HG03045 (cell line): ENCODE measurements at regions not wholly inside any gene's neighbourhood (a gene's known extent, or its start where the extent isn't known, plus 50 kb on each side); places are given as distances from the start of the nearest gene placed in this dataset.

ENCODE experiments used
- ATAC-seq: cut with Tn5 transposase; IDR thresholded peaks from one replicate; pipeline ENCODE4 v1.9.1; 2021; ENCODE audit warnings: mild to moderate bottlenecking, moderate library complexity; ENCODE audit not compliant: unreplicated experiment

DNA sequence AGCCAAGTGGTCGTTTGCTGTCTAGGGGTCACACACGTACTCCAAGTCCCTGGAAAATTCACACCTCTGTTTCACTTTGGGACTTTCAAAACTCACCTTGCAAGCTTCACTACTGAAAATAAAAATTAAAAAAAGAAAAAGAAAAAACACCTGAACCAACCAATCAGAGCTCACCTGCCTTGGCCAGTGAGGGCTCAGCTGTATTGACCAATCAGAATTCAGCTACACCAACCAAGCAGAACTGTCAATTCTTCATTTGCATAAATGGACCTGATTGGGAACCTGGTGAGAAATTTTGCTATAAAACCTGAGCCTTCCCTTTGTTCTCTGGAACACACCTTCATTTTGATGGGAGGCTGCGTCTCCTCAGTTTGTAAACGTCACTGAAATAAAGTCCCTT lies 176.4 kb downstream of the TTC32 start:
- no peak for ATAC-seq

DNA sequence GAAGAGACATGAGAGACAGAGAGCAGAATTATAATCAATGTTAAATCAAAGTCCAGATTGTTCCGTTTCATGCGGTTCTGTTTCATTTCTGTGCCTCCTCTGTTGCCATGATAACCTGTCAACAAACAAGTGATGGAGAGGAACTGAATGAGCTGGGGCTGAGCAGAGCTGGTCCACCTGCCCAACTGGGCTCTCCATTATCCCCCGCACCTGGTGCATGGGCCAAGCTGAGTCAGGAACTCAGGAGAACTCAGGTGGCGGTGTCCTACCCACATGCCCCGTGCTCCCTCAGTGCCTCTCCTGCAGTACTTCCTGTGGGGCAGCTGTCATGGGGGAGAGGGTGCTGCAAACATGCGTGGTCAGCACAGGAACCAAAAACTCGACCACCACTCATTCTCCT lies 178.8 kb downstream of the TTC32 start:
- ATAC-seq = no peak

DNA sequence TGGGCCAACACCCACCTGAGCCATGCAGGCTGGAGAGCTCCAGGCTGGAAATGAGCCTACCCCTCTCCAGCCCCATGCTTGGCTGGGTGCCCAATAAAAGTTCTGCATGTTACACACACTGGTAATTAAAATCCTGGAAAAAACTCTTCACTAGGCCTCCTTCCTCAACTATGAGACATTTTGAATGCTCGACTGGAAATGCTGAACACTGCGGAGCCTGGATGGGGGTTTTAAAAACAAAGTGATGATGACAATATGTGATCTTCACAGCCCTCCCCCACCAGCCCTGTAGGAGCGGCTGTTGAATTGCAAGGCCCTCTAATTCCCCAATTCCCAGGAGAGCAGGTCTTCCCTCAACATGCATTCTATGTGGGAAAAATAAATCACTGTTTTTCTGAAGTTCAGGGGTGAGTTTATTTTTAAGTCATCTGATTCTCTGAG lies 179.2 kb downstream of the TTC32 start:
- ATAC-seq = no peak

DNA sequence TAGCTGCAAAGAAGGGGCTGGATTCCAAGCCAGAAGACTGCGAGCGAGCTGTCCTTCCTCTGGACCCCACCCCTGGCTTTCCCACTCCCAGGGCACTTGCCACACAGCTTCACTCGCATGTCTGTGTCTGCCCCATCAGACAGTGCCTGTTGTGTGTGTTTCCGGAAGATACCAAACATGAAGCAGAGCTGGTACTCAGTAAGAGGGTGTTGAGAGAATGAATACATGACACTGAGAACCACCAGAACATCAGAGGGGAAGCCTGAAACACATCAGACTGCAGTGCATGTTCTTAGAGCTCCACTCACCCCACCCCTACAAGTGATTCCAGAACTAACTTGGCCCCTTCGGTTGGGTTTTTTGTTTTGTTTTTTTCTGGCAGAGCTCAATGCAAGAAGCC lies 181.5 kb downstream of the TTC32 start:
- no peak for ATAC-seq

DNA sequence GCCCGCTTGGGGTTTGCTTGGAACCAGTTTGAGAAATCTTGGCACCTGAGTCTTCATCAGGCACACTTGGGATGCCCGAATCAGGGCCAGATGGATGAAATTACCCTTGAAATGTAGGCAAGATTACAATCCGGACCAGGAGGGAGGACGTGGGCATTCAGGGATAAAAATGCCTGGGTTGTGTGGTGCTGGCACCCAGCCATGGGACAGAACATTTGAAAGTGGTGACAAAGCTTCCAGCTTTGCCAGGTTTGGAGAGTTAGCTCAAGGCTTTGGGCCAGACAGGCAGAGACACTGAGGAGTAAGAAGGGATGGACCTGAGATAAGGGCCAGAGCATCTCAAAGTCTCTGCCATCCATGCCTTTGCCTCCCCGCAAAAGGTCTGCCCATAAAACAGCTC lies 182.2 kb downstream of the TTC32 start:
- no peak for ATAC-seq

DNA sequence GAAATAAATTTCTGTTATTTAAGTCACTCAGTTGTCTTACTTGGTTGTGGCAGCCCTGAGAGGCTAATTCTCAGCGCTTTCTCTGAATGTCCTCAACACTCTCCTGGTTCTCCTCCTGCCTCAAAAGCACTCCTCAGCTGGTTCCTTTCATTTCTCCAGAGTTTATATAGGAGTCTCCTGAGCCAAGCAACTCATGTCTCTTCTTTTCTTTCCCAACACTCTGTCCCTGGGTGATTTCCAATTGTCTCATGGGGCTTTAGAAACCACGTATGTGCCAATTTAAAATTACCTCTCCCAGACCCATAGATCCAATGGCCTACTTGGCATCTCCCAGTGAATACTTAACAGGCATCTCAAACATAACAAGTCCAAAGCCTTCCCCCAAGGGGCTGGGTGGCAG lies 184.3 kb downstream of the TTC32 start:
- ATAC-seq = no peak

DNA sequence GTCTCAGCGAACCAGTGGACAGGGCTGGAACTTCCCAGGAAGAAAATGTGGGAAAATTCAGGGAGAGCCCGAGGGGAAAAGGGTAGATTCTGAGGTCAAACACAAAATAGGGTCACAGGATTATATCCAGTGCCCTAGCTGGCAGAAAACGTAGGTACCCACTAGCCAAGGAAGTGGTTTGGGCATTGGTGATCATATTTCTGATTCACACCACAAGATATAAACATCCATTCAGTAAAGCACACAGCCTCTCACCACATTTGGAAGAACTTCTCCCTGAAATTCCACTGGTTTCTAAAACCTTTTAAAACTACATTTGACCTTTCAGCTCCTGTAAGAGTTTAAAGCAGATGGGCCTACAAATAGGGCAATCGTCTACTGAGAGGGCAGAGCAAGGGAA lies 186.9 kb downstream of the TTC32 start:
- no peak for ATAC-seq

DNA sequence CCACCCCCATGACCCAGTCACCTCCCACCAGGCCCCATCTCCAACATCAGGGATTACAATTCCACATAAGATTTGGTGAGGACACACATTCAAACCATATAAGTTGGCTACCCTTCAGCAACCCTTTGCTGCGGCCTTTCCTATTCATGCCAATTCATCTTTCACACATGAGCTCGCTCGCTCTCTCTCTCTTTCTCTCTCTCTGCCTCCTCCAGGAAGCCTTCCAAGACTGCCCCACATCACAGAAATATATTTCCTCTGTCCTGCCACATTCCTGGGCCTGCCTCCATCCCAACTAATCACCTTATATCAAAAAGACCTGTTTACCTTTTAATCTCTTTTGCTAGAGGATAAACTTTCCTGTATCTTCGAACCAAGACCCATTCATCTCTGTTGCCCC lies 188.9 kb downstream of the TTC32 start:
- ATAC-seq = no peak

DNA sequence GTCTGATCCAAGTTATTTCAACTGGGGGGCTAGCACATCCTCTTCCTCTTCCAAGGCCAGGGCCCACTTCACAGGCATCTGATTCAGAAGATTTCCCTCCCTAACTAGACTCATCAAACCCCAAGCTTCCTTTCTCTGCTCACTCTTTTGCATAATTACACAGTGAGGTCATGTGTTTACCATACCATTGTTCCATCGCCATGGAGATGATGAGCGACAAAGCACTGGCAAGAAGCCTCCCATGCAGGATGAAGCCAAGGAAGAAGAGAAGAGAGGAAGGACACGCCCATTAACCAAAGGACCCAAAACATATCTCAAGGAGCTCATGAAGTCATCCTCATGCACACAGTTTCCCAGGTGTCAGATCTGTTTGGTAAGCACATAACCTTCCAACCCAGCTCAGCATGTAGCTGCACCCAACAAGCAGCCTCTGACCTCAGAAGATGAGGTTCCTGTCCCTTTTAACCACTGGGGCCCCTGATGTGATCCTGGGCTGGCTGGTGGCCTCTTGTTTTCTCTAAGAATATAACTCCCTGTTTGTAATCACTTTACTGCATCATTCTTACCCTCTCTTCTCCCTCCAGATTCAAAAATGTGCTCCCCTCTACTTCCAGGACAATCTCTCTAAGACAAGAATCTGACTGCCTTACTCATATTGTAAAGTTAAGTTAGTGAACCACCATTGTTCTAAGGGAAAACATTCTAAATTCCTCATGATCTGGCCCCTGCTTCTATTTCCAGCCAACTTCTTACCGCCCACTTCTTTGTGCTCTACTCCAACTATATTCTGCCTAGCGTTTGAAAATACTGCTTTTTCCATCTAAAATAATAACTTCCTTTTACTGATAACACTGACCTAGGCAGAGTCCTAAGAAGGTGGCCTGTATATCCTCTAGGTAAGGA lies 190.1 kb downstream of the TTC32 start:
- ATAC-seq = no peak

DNA sequence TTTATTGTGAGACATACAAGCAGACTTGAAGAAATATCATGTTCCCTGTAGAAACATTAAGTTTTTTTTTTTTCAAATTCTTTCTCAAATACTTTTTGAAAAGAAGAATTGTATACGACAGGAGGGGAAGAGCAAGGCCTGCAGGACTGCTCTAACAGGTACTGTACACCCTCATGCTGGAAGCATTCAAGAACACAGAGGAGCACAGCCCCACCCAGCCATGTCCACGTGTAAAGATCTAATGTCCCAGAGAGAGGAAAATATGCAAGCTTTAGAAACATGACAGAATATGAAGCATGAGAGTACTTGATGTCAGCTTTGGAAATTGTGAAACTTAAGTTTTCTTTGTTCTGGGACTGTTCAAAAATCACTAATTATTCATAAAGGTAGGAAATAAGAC lies 191.6 kb downstream of the TTC32 start:
- ATAC-seq = no peak

DNA sequence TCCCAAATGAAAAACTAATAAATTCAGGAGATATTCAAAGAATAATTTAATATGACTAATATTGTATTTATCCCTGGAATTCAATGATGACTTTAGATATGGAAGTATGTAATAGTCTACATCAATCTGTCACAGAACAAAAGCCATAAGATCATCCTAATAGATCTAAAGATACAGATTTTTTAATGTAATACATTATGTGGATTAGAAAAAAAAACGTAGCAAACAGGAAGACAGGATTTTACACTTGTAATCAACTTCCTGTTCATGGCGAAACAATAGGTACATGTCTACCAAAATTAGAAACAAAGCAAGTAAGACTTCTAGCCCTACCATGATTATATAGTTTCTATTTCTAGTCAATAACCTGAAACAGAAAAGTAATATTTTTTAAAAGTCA lies 192.2 kb downstream of the TTC32 start:
- ATAC-seq = no peak

DNA sequence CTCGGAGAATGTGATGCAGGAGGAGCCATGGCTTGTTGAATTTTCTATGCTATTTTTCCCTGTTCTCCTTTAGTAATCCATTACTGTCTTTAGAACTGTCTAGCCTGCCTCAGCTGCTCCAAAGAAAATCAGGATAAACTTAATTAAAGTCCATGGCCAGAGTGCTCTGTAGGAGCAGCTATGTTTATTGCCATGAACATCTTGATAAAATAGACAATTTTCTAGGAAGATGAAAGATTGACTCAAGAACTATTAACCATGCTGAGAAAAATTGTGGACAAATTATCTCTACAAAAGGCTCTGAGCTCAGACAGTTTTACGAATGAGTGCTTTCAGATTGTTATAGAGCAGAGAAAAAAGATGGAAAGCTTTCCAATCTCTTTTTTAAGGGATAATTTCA lies 193.0 kb downstream of the TTC32 start:
- no peak for ATAC-seq

DNA sequence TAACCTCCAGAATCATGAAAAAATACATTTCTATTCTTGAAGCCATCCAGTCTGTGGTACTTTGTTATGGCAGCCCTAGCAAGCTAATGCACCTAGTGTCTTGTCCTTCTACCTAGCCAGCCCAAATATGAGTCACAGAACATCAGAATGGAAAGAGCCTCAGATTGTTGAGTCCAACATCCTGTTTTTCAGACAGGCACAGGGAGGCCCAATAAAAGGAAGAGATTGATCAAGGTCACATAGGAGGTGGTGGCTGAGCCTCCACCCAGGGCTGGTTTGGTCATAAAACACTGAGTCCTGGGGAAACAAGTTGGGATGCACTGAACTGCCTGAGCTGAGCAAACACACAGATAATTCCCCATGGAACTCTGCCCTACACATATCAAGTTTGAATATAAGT lies 195.5 kb downstream of the TTC32 start:
- no peak for ATAC-seq

DNA sequence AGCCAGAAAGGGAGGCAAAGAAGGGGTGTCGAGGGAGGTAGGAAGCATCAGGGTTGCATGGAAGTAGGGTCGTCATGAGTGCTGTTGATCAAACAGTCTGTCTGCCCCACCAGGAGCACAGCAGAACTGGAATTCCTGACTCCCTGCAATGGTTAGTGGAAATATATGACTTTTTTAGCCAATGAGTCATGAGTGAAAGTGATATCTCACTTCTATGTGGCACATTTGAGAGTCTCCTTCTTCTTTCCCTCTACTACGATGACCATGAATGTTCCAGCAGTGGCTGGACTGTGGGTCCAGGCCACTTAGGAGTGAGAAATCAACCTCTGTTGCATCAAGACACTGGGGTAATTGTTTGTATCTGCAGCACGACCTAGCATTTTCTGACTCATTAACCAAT lies 199.5 kb downstream of the TTC32 start:
- no peak for ATAC-seq

DNA sequence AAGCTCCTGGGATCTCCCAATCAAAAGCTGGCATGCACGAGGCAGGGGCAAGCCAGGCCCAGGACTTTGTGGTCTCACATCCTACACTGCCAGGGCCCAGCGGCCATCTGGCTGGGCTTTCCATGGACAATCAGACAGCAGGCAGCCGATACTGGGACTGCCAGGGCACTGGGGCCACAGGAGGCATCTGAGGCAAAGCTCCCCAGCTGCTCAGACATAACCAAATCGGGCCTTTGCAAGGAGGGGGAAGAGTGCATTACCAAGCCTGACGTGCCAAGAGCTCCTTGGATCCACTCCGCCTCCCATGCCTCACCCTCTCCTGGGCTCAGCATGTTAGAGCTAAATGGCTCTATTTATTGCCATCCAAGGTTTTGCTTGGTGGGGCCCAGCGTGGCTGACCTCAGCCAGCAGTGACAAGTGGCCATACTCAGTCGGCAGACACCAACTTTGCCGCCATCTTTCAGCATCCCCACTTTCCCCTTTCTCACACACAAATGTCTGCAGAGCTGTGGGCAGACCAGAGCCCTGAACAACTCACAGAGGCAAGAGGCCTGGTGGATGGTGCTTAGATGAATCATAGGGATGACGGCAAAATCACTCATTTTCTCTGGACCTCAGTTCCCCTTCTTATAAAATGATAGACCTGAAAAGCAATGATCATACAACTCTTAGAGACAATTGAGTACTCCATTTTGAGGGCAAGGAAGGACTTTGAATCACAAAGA lies 200.8 kb downstream of the TTC32 start:
- ATAC-seq = no peak

DNA sequence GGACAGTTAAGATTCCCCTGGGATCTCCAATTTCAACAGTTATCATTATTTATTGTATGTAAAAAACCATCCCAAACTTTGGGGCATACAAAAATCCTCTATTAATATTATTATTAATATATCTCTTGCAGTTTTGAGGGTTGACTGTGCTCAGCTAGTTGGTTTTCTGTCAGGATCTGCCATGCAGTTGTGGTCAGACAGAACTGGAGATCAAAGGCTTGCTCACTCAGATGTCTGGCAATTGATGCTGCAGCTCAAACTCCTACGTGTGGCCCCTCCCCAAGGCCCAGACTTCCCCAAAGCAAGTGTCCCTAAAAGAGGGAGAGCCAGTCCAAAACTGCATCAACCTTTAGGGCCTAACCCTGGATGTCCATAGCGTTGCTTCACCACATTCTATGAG lies 204.7 kb downstream of the TTC32 start:
- ATAC-seq = no peak

DNA sequence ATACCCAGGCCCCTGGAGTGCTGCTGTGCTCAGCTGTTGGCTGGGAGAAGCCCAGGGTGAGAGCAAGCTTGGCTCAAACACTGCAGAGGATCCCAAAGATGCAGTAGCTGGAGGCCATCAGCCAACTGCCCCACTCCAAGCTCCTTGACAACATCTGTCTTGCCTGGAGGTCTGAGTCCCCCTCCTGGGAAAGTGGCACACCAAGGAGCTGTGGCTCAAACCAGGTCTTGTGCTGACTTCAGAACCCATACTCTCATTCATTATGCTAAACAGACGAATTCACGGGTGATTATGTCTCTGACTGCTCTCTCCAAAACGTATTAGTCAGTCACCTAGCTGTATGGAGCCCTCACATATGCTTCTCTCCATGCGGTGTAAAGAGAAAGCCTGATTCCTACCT lies 206.1 kb downstream of the TTC32 start:
- ATAC-seq = no peak

DNA sequence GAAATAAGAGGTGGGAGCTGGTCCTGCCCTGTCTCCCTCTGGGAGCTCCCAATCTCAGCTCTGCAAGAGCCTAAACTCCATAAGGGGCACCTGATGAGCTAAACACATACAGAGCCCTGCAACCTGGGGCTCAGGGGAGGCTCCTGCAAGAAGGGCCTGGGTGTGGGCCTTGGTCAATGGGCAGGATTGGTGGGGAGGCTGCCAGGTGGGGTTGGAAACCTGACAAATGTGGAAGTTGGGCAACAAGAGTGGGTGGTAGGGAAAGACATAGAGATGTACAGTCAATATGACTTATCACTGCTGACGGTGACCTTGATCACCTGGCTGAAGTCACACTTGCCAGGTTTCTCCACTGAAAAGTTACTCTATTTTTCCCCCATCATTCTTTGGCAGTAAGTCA lies 209.9 kb downstream of the TTC32 start:
- no peak for ATAC-seq

DNA sequence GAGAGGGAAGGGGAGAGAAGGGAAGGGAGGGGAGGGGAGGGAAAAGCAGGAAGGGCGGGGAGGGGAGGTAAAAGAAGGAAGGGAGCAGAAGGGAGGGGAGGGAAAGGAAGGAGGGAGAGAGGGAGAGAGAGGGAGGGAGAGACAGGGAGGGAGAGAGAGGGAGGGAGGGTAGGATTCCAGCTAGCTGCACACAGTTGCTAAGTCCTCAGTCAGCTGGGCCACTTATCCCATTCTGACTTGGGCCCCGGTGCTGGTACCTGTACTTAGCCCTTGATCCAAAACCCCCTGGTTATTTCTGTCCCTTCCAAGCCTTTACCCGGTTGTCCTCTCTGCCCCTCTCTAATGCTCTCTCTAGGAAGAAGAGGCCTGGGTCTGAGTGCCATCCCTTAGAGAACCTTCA lies 211.4 kb downstream of the TTC32 start:
- no peak for ATAC-seq

DNA sequence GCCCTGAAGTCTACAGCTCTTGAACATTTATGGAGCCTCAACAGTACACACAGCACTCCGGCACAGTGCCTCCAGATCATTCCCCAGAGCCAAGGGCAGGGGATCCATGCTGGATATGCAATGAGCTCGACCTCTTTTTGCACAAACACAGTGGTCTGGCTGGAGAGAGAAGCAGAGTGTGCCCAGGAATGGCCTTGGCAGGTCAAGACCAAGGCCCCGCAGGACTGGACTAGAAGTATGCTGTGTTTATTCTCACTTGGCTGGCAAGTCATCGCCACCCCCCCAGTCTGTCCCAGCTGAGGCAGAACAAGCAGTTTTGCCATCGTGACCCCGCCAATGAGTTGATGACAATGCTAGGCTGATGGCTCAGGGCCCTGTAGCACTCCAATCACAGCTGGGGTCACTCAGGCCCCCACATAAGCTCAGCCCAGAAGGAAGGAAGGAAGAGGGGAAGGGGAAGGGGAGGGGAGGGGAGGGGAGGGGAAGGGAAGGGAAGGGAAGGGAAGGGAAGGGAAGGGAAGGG lies 212.1 kb downstream of the TTC32 start:
- ATAC-seq = no peak

DNA sequence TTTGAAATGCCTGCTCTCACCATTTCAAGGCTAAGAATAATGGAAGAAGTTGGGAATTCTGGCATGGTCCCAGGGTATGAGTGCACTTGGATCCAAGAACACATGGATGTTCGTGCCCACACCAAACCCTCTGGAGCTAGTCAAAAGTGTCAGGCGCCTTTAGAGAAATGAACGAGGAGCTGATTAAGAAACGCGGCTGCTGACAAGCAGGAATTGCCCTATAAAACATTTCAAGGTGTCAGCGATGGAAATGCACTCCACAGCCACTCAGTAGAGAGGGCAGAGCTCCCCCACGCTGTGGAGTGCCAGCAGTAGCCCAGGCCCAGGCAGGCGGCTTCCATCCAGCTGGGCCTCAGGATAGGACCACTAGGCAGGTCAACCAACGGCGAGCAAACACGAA lies 213.7 kb downstream of the TTC32 start:
- no peak for ATAC-seq

DNA sequence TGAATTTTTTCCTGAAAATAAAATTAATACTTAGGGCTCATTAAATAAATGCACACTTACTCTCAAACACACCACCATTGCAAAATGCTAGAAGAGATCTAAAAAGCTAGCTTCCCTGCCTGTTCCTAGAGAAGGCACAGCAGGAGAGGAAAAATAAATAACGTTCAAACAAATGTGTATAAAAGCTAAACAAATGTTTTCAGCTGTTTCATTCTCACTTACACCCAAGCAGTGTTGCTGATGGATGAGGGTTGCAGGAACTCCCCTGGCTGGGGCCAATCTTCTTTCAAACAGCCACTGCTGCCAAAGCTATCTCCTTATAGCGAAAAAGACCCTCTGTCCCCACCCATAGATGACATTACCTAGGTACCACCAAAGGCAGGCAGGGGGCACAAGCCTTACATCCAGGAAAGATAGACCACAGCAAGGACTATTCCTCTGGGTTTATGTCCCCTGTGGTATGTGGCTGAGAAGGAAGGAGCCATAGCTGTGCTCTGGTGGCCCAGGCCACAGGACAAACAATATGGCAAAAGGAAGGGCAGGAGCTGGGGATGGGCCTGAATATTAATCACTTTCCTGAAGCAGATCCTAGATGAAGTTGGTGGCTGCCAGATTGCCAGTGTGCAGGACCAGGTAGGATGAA lies 214.6 kb downstream of the TTC32 start:
- no peak for ATAC-seq
